GM12878 (cell line): ENCODE measurements at regions not wholly inside any gene's neighbourhood (a gene's known extent, or its start where the extent isn't known, plus 50 kb on each side); places are given as distances from the start of the nearest gene placed in this dataset.

Source experiments
- CTCF ChIP-seq, 3 experiments: IDR thresholded peaks in 2 of 3; conservative IDR thresholded peaks in 1 of 3; 2 replicates each; pipeline ENCODE4 v1.5.1; 2011; ENCODE audit warnings: low read depth in 3 of 3, low read length in 3 of 3, mild to moderate bottlenecking in 3 of 3, control low read depth in 2 of 3, moderate library complexity in 2 of 3, inconsistent platforms in 1 of 3, mixed read lengths in 1 of 3; ENCODE audit not compliant: control insufficient read depth in 2 of 3, insufficient read depth in 1 of 3; ENCODE audit errors: extremely low read depth in 1 of 3
- IRF5 ChIP-seq: fragments of 450-650 bp; IDR thresholded peaks from 2 replicates; pipeline ENCODE4 v1.6.1; 2017; ENCODE audit warnings: borderline replicate concordance
- PKNOX1 ChIP-seq: fragments of 450-650 bp; IDR thresholded peaks from 2 replicates; pipeline ENCODE4 v1.6.1; 2016; ENCODE audit warnings: mild to moderate bottlenecking
- SIX5 ChIP-seq: IDR thresholded peaks from 2 replicates; pipeline ENCODE4 v1.6.1; 2011; ENCODE audit warnings: mild to moderate bottlenecking, low read depth, low read length, moderate library complexity; ENCODE audit not compliant: severe bottlenecking

GRCh38 chr16:47780213-47780875, 319.2 kb downstream of the PHKB start (continued):
- TF ChIP-seq IRF5 (no peak), CTCF (IDR thresholded peaks at IDR 0.05 in 2 of 3, conservative IDR thresholded peaks at IDR 0.05 in 1 of 3; ENCODE audit: control insufficient read depth in 2 of 3, extremely low read depth in 1 of 3, insufficient read depth in 1 of 3, low read depth in 3 of 3, low read length in 3 of 3) (no peak), PKNOX1 (no peak), SIX5 (no peak)
